IMR-90 (cell line): ENCODE measurements at regions not wholly inside any gene's neighbourhood (a gene's known extent, or its start where the extent isn't known, plus 50 kb on each side); places are given as distances from the start of the nearest gene placed in this dataset.

Source experiments
- BHLHE40 ChIP-seq: fragments of 150-350 bp; IDR thresholded peaks from 2 replicates; pipeline ENCODE4 v1.6.1; 2016; ENCODE audit warnings: mild to moderate bottlenecking, low read depth, low read length
- CTCF ChIP-seq: conservative IDR thresholded peaks from 2 replicates; pipeline ENCODE4 v1.5.1; 2012; ENCODE audit warnings: mild to moderate bottlenecking, low read depth, low read length, improper control_type of control experiment
- MAFK ChIP-seq: IDR thresholded peaks from 2 replicates; pipeline ENCODE4 v1.6.1; 2012; ENCODE audit warnings: low read depth, low read length, improper control_type of control experiment
- POLR2A ChIP-seq: IDR thresholded peaks from 2 replicates; pipeline ENCODE4 v1.6.1; 2012; ENCODE audit warnings: mild to moderate bottlenecking, low read depth, low read length
- SMC3 ChIP-seq: fragments of 150-350 bp; IDR thresholded peaks from 2 replicates; pipeline ENCODE4 v1.6.1; 2016; ENCODE audit warnings: low read depth, mild to moderate bottlenecking, antibody characterized with exemption, low read length, moderate library complexity
- USF2 ChIP-seq: fragments of 150-350 bp; IDR thresholded peaks from 2 replicates; pipeline ENCODE4 v1.6.1; 2017; ENCODE audit warnings: mild to moderate bottlenecking, antibody characterized with exemption, low read length, low read depth

- no peak for TF ChIP-seq CTCF
- TF ChIP-seq SMC3: no peak
- no peak for TF ChIP-seq USF2
- TF ChIP-seq POLR2A: no peak
- TF ChIP-seq BHLHE40: no peak
- no peak for TF ChIP-seq MAFK
Measured at GRCh38 chr6:111941686-111942330, 68.6 kb upstream of the FYN start.
